ENCODE measurements at regions not wholly inside any gene's neighbourhood (a gene's known extent, or its start where the extent isn't known, plus 50 kb on each side); places are given as distances from the start of the nearest gene placed in this dataset.

- H3K4me3 ChIP-seq (ENCODE audit: low read depth, low read length): no peak overlapping the region
- ChIA-PET CTCF (interaction anchor here (0.7 kb wide), 1 partner anchor 408 kb away, joined by 4 read pairs; no protein-coding TSS in a partner anchor), POLR2A (no interaction called here)
- TF ChIP-seq GLI4 (tag by site-specific recombination; IDR thresholded peaks at IDR 0.05) (no peak), ZNF785 (tag by site-specific recombination; IDR thresholded peaks at IDR 0.05) (no peak), ZNF121 (tag by site-specific recombination; IDR thresholded peaks at IDR 0.05) (no peak), GLI2 (tag by site-specific recombination; IDR thresholded peaks at IDR 0.05; ENCODE audit: borderline replicate concordance, low read depth) (no peak), ZNF621 (tag by site-specific recombination; IDR thresholded peaks at IDR 0.05) (no peak)
- no peaks in the 10 kb centered on the region for H3K9me3 ChIP-seq (ENCODE audit: control insufficient read depth, insufficient read depth, low read depth, low read length)
- no peak overlapping the region for H3K27ac ChIP-seq (ENCODE audit: extremely low read depth, low read depth, low read length)
- H3K36me3 ChIP-seq (ENCODE audit: control insufficient read depth in 2 of 2, insufficient read depth in 1 of 2, low read length in 2 of 2): no peaks in the 10 kb centered on the region
- no peaks in the 10 kb centered on the region for H3K4me1 ChIP-seq (ENCODE audit: control insufficient read depth, insufficient read depth, low read length)
Observed at GRCh38 chr1:238404481-238404880, 513.8 kb upstream of the ZP4 start.

GRCh38 chr1:238401144-238401543, 510.4 kb upstream of the ZP4 start:
- Histone ChIP-seq H3K4me1 (ENCODE audit: control insufficient read depth, insufficient read depth, low read length) (no peaks in the 10 kb centered on the region), H3K27ac (ENCODE audit: extremely low read depth, low read depth, low read length) (no peak overlapping the region), H3K9me3 (ENCODE audit: control insufficient read depth, insufficient read depth, low read depth, low read length) (no peaks in the 10 kb centered on the region), H3K4me3 (ENCODE audit: low read depth, low read length) (no peak overlapping the region), H3K36me3 (ENCODE audit: control insufficient read depth in 2 of 2, insufficient read depth in 1 of 2, low read length in 2 of 2) (no peaks in the 10 kb centered on the region)
- ChIA-PET POLR2A (no interaction called here), CTCF (interaction anchor here (0.5 to 0.7 kb wide), 4 partner anchors 54 to 178 kb away, joined by 3 to 4 read pairs (median 3); no protein-coding TSS in a partner anchor)
- TF ChIP-seq ZBTB21 (tag by site-specific recombination; IDR thresholded peaks at IDR 0.05) (no peak), ZNF791 (tag by site-specific recombination; IDR thresholded peaks at IDR 0.05) (no peak), KLF8 (tag by site-specific recombination; IDR thresholded peaks at IDR 0.05) (no peak), ATF2 (tag by site-specific recombination; IDR thresholded peaks at IDR 0.05; ENCODE audit: low read depth) (no peak), ZNF621 (tag by site-specific recombination; IDR thresholded peaks at IDR 0.05) (no peak), KLF10 (tag by site-specific recombination; IDR thresholded peaks at IDR 0.05) (no peak), ZNF114 (tag by site-specific recombination; IDR thresholded peaks at IDR 0.05) (no peak), ZNF10 (tag by site-specific recombination; IDR thresholded peaks at IDR 0.05) (no peak), ZNF214 (tag by site-specific recombination; IDR thresholded peaks at IDR 0.05; ENCODE audit: borderline replicate concordance) (no peak), ZNF324 (tag by site-specific recombination; IDR thresholded peaks at IDR 0.05) (no peak), ZNF701 (tag by site-specific recombination; IDR thresholded peaks at IDR 0.05) (no peak), KLF7 (tag by site-specific recombination; IDR thresholded peaks at IDR 0.05; ENCODE audit: borderline replicate concordance) (no peak), ZNF132 (tag by site-specific recombination; IDR thresholded peaks at IDR 0.05; ENCODE audit: borderline replicate concordance) (no peak), BCL6B (tag by site-specific recombination; IDR thresholded peaks at IDR 0.05) (no peak), PRDM1 (tag by site-specific recombination; IDR thresholded peaks at IDR 0.05) (no peak), ZNF398 (tag by site-specific recombination; IDR thresholded peaks at IDR 0.05) (no peak), ZNF629 (tag by site-specific recombination; IDR thresholded peaks at IDR 0.05) (no peak)
